Vagina (tissue), 2 donors: ENCODE measurements at regions not wholly inside any gene's neighbourhood (a gene's known extent, or its start where the extent isn't known, plus 50 kb on each side); places are given as distances from the start of the nearest gene placed in this dataset.

Source experiments
- CTCF ChIP-seq, 3 experiments: fragments of 450-650 bp in 2 of 3; fragments of 200-600 bp in 1 of 3; sonication (generic) in 1 of 3; IDR thresholded peaks; one replicate each; pipeline ENCODE4 v1.5.1; 2017 to 2019; ENCODE audit warnings: antibody characterized with exemption in 3 of 3, mild to moderate bottlenecking in 2 of 3, moderate library complexity in 2 of 3
- POLR2A ChIP-seq, 2 donors: fragments of 450-650 bp; IDR thresholded peaks; one replicate each; pipeline ENCODE4 v1.6.1; 2017; ENCODE audit warnings: antibody characterized with exemption in 2 of 2, mild to moderate bottlenecking in 2 of 2, moderate library complexity in 2 of 2

- TF ChIP-seq POLR2A (IDR thresholded peaks at IDR 0.05) = no peak
- no peak for TF ChIP-seq CTCF (IDR thresholded peaks at IDR 0.05)
These were observed 286.7 kb upstream of the IL12B start for GRCh38 chr5:159616952-159617351.
